ENCODE measurements at regions not wholly inside any gene's neighbourhood (a gene's known extent, or its start where the extent isn't known, plus 50 kb on each side); places are given as distances from the start of the nearest gene placed in this dataset.

GRCh38 chr5:174665347-174665746, 59.0 kb upstream of the MSX2 start:
- 81 to 92% methylated on average over 2 of the region's 2 CpGs for WGBS, 2 experiments (ENCODE audit: insufficient coverage in 1 of 2, insufficient read length in 1 of 2)
- DNase-seq: no peak
- H3K4me1 Mint-ChIP-seq: peaks cover 6% of the 10 kb centered on the region
- H3K27ac Mint-ChIP-seq: no peak overlapping the region
- TF ChIP-seq CTCF (conservative IDR thresholded peaks at IDR 0.05): no peak
- H3K36me3 ChIP-seq (ENCODE audit: control insufficient read depth, insufficient read depth, low read length): no peaks in the 10 kb centered on the region
- H3K9ac ChIP-seq (ENCODE audit: extremely low read depth, low read length, poor library complexity, severe bottlenecking): no peak overlapping the region
- no peak overlapping the region for H3K4me3 Mint-ChIP-seq
- H3K27me3 ChIP-seq (ENCODE audit: control insufficient read depth, insufficient read depth, low read length, poor library complexity, severe bottlenecking): no peaks in the 10 kb centered on the region
- peaks cover 20% of the 10 kb centered on the region for H3K9me3 Mint-ChIP-seq
- H3K27me3 Mint-ChIP-seq (ENCODE audit: insufficient read depth): peaks cover 29% of the 10 kb centered on the region
- H3K36me3 Mint-ChIP-seq (ENCODE audit: low read depth): no peaks in the 10 kb centered on the region
- no peak overlapping the region for H3K27ac ChIP-seq (ENCODE audit: low read depth, low read length)
- no peaks in the 10 kb centered on the region for H3K9me3 ChIP-seq (ENCODE audit: control insufficient read depth, low read length)
- no peaks in the 10 kb centered on the region for H3K4me1 ChIP-seq (ENCODE audit: control insufficient read depth, insufficient read depth, low read length)
- no peak overlapping the region for H3K4me3 ChIP-seq (ENCODE audit: low read length)

GRCh38 chr5:174667526-174667925, 56.9 kb upstream of the MSX2 start:
- 91 to 95% methylated on average over 2 of the region's 2 CpGs for WGBS, 2 experiments (ENCODE audit: insufficient coverage in 1 of 2, insufficient read length in 1 of 2)
- Histone ChIP-seq H3K36me3 (ENCODE audit: control insufficient read depth, insufficient read depth, low read length) (no peaks in the 10 kb centered on the region), H3K4me1 (ENCODE audit: control insufficient read depth, insufficient read depth, low read length) (no peaks in the 10 kb centered on the region), H3K9ac (ENCODE audit: extremely low read depth, low read length, poor library complexity, severe bottlenecking) (no peak overlapping the region), H3K27me3 (ENCODE audit: control insufficient read depth, insufficient read depth, low read length, poor library complexity, severe bottlenecking) (no peaks in the 10 kb centered on the region), H3K9me3 (ENCODE audit: control insufficient read depth, low read length) (no peaks in the 10 kb centered on the region), H3K27ac (ENCODE audit: low read depth, low read length) (no peak overlapping the region), H3K4me3 (ENCODE audit: low read length) (no peak overlapping the region)
- no peak for DNase-seq
- no peak for TF ChIP-seq CTCF (conservative IDR thresholded peaks at IDR 0.05)
- H3K4me3 Mint-ChIP-seq: no peak overlapping the region
- peaks cover 18% of the 10 kb centered on the region for H3K27me3 Mint-ChIP-seq (ENCODE audit: insufficient read depth)
- H3K9me3 Mint-ChIP-seq: peaks cover 20% of the 10 kb centered on the region
- peaks cover 16% of the 10 kb centered on the region for H3K4me1 Mint-ChIP-seq
- no peak overlapping the region for H3K27ac Mint-ChIP-seq
- H3K36me3 Mint-ChIP-seq (ENCODE audit: low read depth): no peaks in the 10 kb centered on the region

- Histone ChIP-seq H3K9ac (ENCODE audit: extremely low read depth, low read length, poor library complexity, severe bottlenecking) (no peak overlapping the region), H3K4me3 (ENCODE audit: low read length) (no peak overlapping the region), H3K9me3 (ENCODE audit: control insufficient read depth, low read length) (no peaks in the 10 kb centered on the region), H3K4me1 (ENCODE audit: control insufficient read depth, insufficient read depth, low read length) (no peaks in the 10 kb centered on the region), H3K27me3 (ENCODE audit: control insufficient read depth, insufficient read depth, low read length, poor library complexity, severe bottlenecking) (no peaks in the 10 kb centered on the region), H3K36me3 (ENCODE audit: control insufficient read depth, insufficient read depth, low read length) (no peaks in the 10 kb centered on the region), H3K27ac (ENCODE audit: low read depth, low read length) (no peak overlapping the region)
- DNase-seq: no peak
- Mint-ChIP-seq H3K27ac (no peak overlapping the region), H3K4me1 (peaks cover 16% of the 10 kb centered on the region), H3K9me3 (peaks cover 20% of the 10 kb centered on the region), H3K4me3 (no peak overlapping the region), H3K36me3 (ENCODE audit: low read depth) (no peaks in the 10 kb centered on the region), H3K27me3 (ENCODE audit: insufficient read depth) (peaks cover 18% of the 10 kb centered on the region)
- no peak for TF ChIP-seq CTCF (conservative IDR thresholded peaks at IDR 0.05)
- 93 to 100% methylated on average over 2 to 5 of the region's 5 CpGs for WGBS, 2 experiments (ENCODE audit: insufficient coverage in 1 of 2, insufficient read length in 1 of 2)
Measured at GRCh38 chr5:174668349-174668748, 56.0 kb upstream of the MSX2 start.

Data from endodermal cell (in vitro differentiated cells).